GM12864 (cell line): ENCODE measurements at regions not wholly inside any gene's neighbourhood (a gene's known extent, or its start where the extent isn't known, plus 50 kb on each side); places are given as distances from the start of the nearest gene placed in this dataset.

Experiments
- DNase-seq: peaks from one replicate; pipeline ENCODE4 v3.0.0-alpha.2; 2011; ENCODE audit warnings: low read depth
- H3K4me3 ChIP-seq: 2 replicates; pipeline ENCODE4 v1.5.1; 2011; ENCODE audit warnings: mild to moderate bottlenecking, low read depth, low read length, control low read depth
- CTCF ChIP-seq: IDR thresholded peaks from 2 replicates; pipeline ENCODE4 v1.5.1; 2011; ENCODE audit warnings: low read depth, mild to moderate bottlenecking, moderate library complexity, low read length, control low read depth, inconsistent platforms; ENCODE audit errors: missing control alignments

DNA sequence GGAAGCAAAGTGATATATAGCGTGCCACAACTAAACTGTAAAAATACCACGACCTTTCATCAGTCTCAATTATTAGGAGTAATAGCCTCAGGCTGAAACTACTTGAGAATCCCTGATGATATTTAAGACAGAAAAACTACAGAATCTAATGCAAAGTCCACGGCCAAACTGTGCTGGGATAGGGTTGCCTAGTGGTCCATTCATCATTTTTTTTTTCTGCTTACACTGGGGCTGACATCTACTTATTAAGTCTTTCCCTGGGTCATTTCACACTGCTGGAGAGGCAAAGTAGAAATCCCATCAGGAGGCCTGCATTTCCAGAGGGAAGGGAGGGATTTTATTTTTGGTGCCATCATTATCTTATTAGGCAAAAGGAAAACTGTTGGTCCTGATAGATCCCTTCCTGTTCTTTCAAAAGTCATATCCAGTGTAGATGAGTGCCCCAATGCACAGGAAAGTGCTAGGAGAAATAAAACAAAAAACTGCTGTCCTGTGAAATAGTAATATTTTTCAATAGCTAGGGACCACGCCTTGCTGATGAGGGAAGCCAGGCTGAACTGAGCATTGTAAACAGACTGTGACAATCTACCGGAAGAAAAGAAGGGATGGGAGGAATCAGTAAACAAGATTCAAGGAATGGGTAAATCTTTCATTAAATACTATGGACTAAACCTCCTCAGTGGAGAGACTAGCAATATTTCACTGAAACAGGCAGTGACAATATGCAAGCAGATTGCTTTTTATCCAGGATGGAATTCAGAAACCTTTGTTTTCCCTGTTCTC lies 644.3 kb downstream of the IRS1 start:
- no peak overlapping the region for H3K4me3 ChIP-seq
- no peak for TF ChIP-seq CTCF
- DNase-seq = no peak

DNA sequence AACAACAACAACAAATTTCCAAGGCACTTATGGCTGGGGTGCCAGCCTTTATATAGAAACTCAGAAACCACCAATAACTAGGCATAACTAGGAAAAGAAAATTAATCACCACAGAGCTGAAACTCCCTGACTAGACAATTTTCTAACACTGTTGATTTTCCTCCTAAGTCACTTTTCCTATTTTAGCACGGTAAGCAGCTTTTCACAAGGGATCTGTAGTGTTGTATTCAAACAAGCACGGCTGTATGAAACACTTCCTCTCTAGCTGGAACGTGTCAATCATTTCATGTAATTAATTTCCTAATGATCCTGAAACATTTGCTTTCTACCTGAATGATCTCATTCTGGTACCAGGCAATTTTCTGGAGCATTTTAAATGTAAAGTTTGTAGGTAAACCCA lies 645.0 kb downstream of the IRS1 start:
- no peak for TF ChIP-seq CTCF
- no peak for DNase-seq
- no peak overlapping the region for H3K4me3 ChIP-seq

DNA sequence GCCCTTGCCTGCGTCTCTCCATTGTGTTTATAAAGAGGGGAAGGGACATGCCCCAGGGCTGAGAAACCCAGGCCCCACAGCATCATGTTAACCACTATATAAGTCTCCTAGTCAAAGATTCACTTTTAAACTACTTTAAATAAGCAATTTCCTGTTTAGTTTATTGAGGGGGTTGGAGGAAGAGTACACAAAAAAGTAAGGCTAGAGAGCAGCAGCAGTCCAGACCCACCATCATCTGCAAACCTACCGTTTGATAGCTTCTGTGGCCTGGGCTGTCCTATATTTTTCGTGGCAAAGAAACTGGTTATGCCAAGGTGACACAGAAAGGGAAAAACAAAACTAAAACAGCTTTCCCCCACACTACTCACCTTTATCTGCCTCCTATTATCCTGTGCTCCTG lies 646.1 kb downstream of the IRS1 start:
- H3K4me3 ChIP-seq = no peak overlapping the region
- no peak for TF ChIP-seq CTCF

GRCh38 chr2:226151157-226151556 lies 648.5 kb downstream of the IRS1 start:
- DNase-seq = no peak
- H3K4me3 ChIP-seq = no peak overlapping the region
- no peak for TF ChIP-seq CTCF

More for the DNA sequence above, 646.1 kb downstream of the IRS1 start:
- DNase-seq = no peak

DNA sequence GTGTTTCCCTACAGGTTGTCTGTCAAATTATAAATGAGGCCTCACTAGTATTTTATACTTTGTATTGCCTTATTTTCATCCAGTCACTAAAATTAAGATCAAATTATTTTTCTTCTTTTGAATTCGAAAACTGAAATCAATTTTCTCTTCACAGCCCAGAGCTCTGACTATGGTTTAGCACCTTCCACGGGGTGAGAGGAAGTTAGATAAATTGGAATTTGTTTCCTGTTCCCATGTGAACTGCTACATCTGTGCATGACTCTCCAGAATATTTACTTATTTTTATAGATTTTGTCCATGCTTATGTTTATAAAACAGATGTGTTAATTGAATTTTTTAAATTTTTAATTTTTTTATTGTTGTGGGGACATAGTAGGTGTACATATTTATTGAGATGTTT lies 656.5 kb downstream of the IRS1 start:
- DNase-seq = no peak
- no peak overlapping the region for H3K4me3 ChIP-seq
- no peak for TF ChIP-seq CTCF

GRCh38 chr2:226142463-226142862 lies 657.2 kb downstream of the IRS1 start:
- DNase-seq = no peak
- no peak for TF ChIP-seq CTCF
- no peak overlapping the region for H3K4me3 ChIP-seq

DNA sequence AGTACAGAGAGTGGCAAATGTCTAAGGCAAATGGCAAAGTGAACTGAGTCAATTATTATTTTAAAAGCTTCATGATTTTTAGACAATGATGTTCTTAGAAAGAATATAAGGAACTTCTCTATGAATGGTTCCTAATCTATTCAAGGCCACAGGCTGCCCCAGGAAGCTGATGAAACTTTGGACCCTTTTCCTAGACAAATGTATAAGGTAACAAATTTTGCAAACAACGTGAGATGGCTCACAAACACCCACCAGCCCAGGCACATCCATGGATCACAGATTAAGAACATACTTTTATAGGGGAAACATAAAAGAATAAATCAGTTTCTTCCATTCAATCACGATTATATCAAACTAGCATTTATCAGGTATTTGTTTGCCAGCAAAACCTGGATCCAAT lies 659.0 kb downstream of the IRS1 start:
- no peak overlapping the region for H3K4me3 ChIP-seq
- no peak for DNase-seq
- no peak for TF ChIP-seq CTCF
